Pulmonary artery endothelial cell (primary cell): ENCODE measurements at regions not wholly inside any gene's neighbourhood (a gene's known extent, or its start where the extent isn't known, plus 50 kb on each side); places are given as distances from the start of the nearest gene placed in this dataset.
"Not testable (repeated sequence)": the region's sequence is repeated elsewhere in the genome, so short reads cannot be mapped to it uniquely, and the experiment has no call there.

ENCODE experiments used
- DNase-seq: peaks from one replicate; pipeline ENCODE4 v3.0.0-alpha.2; 2011; ENCODE audit warnings: low read depth, low spot score

- no peak for DNase-seq
Observed at GRCh38 chr5:155684417-155684816, 642.5 kb upstream of the SGCD start.

- no peak for DNase-seq
Observed at GRCh38 chr5:155686131-155686530, 640.8 kb upstream of the SGCD start.

- DNase-seq: no peak
Observed at GRCh38 chr5:155689406-155689805, 637.6 kb upstream of the SGCD start.

- DNase-seq: no peak
Observed at GRCh38 chr5:155696362-155696761, 630.6 kb upstream of the SGCD start.

- DNase-seq: no peak
Observed at GRCh38 chr5:155697236-155697635, 629.7 kb upstream of the SGCD start.

- no peak for DNase-seq
Observed at GRCh38 chr5:155699385-155699784, 627.6 kb upstream of the SGCD start.

- DNase-seq: no peak
Observed at GRCh38 chr5:155700333-155700732, 626.6 kb upstream of the SGCD start.

- no peak for DNase-seq
Observed at GRCh38 chr5:155711882-155712281, 615.1 kb upstream of the SGCD start.

GRCh38 chr5:155714435-155714834 lies 612.5 kb upstream of the SGCD start:
- not testable (repeated sequence) for DNase-seq

GRCh38 chr5:155726267-155726666 lies 600.7 kb upstream of the SGCD start:
- DNase-seq: no peak

GRCh38 chr5:155727512-155728145 lies 599.3 kb upstream of the SGCD start:
- no peak for DNase-seq

GRCh38 chr5:155728146-155728856 lies 598.7 kb upstream of the SGCD start:
- DNase-seq: no peak

- no peak for DNase-seq
Observed at GRCh38 chr5:155728857-155729683, 597.9 kb upstream of the SGCD start.

- DNase-seq: no peak
Observed at GRCh38 chr5:155729684-155730059, 597.3 kb upstream of the SGCD start.

GRCh38 chr5:155732587-155733376 lies 594.2 kb upstream of the SGCD start:
- no peak for DNase-seq

GRCh38 chr5:155733935-155734334 lies 593.0 kb upstream of the SGCD start:
- no peak for DNase-seq

- no peak for DNase-seq
Observed at GRCh38 chr5:155735388-155735787, 591.6 kb upstream of the SGCD start.

GRCh38 chr5:155738616-155739015 lies 588.3 kb upstream of the SGCD start:
- DNase-seq: no peak

GRCh38 chr5:155746367-155747038 lies 580.5 kb upstream of the SGCD start:
- no peak for DNase-seq

- no peak for DNase-seq
Observed at GRCh38 chr5:155750101-155750500, 576.9 kb upstream of the SGCD start.

GRCh38 chr5:155750571-155750970 lies 576.4 kb upstream of the SGCD start:
- DNase-seq: no peak
